ENCODE measurements at regions not wholly inside any gene's neighbourhood (a gene's known extent, or its start where the extent isn't known, plus 50 kb on each side); places are given as distances from the start of the nearest gene placed in this dataset.
A peak's percentile ranks its signal among the peaks of the same experiment; 100 is the strongest.

DNA sequence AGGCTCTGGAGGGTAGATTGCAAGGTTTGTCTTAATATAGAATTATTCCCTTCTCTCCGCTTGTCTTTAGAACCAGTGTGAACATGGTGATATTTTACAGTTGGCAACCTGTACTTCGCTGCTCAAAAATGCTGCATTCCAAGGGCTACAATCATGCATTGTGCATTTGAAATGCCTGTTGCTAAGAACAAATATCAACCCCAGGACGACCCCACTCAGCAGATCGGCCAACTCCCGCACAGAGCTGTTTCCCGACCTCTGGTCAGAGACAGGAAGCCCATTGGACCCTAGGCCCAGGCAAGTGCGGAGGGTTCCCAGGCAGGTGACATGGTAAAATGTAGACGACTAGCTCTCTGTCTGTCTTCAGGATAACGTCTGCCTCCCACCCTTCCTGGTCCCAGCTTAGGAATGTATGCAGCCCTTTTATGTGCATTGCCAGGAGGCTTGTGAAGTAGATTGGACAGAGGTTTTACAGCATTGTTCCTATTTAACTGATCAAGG is 263.5 kb downstream of the FOXO1 start:
- H3K4me3 ChIP-seq, result peak overlapping the region in 1 of 10 donors; percentile 16
- ATAC-seq (peak in 7 of 8 donors; percentile 10 to 37 (median 19)), DNase-seq (no peak)
- no peaks in the 10 kb centered on the region for H3K9me3 ChIP-seq
- H3K27me3 ChIP-seq, result no peaks in the 10 kb centered on the region
- intact Hi-C loops (cut with DNase I), result loop anchor here in 7 of 10 donors (5.0 to 10.0 kb wide), 6 partner anchors 86 to 338 kb away; partner anchors contain the start of gene FOXO1 (in 5 of the 7)
- peak overlapping the region; percentile 2 to 78 (median 40) for H3K27ac ChIP-seq
- no peaks in the 10 kb centered on the region for H3K36me3 ChIP-seq
- TF ChIP-seq, protein P1, sequence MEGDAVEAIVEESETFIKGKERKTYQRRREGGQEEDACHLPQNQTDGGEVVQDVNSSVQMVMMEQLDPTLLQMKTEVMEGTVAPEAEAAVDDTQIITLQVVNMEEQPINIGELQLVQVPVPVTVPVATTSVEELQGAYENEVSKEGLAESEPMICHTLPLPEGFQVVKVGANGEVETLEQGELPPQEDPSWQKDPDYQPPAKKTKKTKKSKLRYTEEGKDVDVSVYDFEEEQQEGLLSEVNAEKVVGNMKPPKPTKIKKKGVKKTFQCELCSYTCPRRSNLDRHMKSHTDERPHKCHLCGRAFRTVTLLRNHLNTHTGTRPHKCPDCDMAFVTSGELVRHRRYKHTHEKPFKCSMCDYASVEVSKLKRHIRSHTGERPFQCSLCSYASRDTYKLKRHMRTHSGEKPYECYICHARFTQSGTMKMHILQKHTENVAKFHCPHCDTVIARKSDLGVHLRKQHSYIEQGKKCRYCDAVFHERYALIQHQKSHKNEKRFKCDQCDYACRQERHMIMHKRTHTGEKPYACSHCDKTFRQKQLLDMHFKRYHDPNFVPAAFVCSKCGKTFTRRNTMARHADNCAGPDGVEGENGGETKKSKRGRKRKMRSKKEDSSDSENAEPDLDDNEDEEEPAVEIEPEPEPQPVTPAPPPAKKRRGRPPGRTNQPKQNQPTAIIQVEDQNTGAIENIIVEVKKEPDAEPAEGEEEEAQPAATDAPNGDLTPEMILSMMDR (IDR thresholded peaks at IDR 0.05), result no peak
- 44 to 59% methylated on average over 9 of the region's 9 CpGs for WGBS, 2 donors
- peaks cover 2 to 44% (median 34%) of the 10 kb centered on the region in 9 donors for H3K4me1 ChIP-seq

GRCh38 chr13:40403509-40404241 is 262.8 kb downstream of the FOXO1 start:
- ATAC-seq, result peak in 5 of 8 donors; percentile 15 to 66 (median 17)

DNA sequence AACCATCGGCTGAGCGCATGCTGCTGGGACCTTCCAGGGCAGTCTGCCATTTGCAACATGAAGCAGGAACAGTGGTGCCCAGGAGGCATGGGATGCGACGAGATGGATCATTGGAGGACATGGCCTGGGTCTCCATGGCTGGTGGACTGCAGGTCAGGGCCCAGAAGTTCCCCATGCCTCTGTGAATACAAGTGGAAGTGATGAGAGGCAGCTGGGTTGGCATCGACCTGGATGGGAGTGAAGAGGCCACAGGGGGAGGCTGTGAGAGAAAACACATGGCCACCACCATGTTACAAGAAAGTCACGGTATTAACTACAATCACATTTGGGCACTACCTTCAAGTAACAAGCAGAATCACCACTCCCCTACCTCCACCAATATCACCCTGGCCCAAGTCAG is 262.0 kb downstream of the FOXO1 start:
- no peaks in the 10 kb centered on the region for H3K27me3 ChIP-seq
- peaks cover 2 to 45% (median 34%) of the 10 kb centered on the region in 9 donors for H3K4me1 ChIP-seq
- TF ChIP-seq, protein P1 (IDR thresholded peaks at IDR 0.05), result no peak
- H3K36me3 ChIP-seq, result no peaks in the 10 kb centered on the region
- H3K9me3 ChIP-seq, result no peaks in the 10 kb centered on the region
- H3K4me3 ChIP-seq, result no peak overlapping the region
- no peak overlapping the region for H3K27ac ChIP-seq
- DNase-seq (no peak), ATAC-seq (no peak)
- intact Hi-C loops (cut with DNase I), result loop anchor here in 7 of 10 donors (5.0 to 10.0 kb wide), 6 partner anchors 87 to 340 kb away; partner anchors contain the start of gene FOXO1 (in 5 of the 7)
- 84 to 93% methylated on average over 6 of the region's 6 CpGs for WGBS, 2 donors

More at GRCh38 chr13:40403509-40404241, 262.8 kb downstream of the FOXO1 start:
- peaks cover 2 to 44% (median 34%) of the 10 kb centered on the region in 9 donors for H3K4me1 ChIP-seq
- H3K4me3 ChIP-seq, result no peak overlapping the region
- DNase-seq, result peak in 1 of 2 donors; percentile 16
- intact Hi-C loops (cut with DNase I), result loop anchor here in 7 of 10 donors (5.0 to 10.0 kb wide), 6 partner anchors 86 to 339 kb away; partner anchors contain the start of gene FOXO1 (in 5 of the 7)
- TF ChIP-seq, protein P1 (IDR thresholded peaks at IDR 0.05), result no peak
- no peaks in the 10 kb centered on the region for H3K9me3 ChIP-seq
- H3K36me3 ChIP-seq, result no peaks in the 10 kb centered on the region
- H3K27me3 ChIP-seq, result no peaks in the 10 kb centered on the region
- 51 to 69% methylated on average over 17 of the region's 17 CpGs for WGBS, 2 donors
- H3K27ac ChIP-seq, result peak overlapping the region in 8 of 10 donors; percentile 21 to 78 (median 48)

DNA sequence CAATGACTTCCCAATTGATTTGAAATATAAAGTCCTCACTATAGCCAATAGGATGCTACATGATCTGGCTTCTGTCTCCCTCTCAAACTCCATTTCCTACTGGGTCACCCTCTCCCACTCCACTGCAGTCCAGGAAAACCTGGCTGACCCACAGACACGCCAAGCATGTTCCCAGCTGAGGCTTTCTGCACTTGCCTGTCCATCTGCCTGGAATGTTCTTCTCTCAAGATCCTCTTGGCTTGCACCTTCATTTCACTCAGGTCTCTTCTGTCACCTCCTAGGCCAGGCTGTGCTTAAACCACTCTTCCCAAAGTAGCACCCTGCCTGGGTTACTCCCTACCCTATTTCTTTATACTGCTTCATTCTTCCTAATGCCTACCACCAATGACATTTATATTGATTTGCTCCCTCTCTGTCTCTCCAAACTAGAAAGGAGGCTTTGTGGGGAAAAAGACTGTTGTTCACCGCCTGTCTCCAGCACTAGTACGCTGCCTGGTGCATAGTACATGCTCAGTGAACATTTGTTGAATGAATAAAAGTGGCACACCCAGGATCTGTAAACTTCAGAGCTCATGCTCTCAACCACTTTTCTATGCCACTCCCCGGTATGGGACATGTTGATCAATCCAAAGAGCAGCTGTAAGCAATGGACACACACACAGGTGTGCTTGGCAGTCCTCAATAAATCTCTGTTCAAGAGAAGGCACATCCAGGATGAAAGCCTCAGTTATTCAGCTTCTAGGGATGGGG is 261.3 kb downstream of the FOXO1 start:
- H3K36me3 ChIP-seq, result no peaks in the 10 kb centered on the region
- H3K4me3 ChIP-seq, result no peak overlapping the region
- ATAC-seq, result no peak
- DNase-seq, result no peak
- no peaks in the 10 kb centered on the region for H3K9me3 ChIP-seq
- 92 to 94% methylated on average over 4 of the region's 4 CpGs for WGBS, 2 donors
- intact Hi-C loops (cut with DNase I), result loop anchor here in 7 of 10 donors (5.0 to 10.0 kb wide), 7 partner anchors 37 to 340 kb away; partner anchors contain the start of gene FOXO1 (in 5 of the 7)
- TF ChIP-seq, protein P1 (IDR thresholded peaks at IDR 0.05), result no peak
- no peak overlapping the region for H3K27ac ChIP-seq
- no peaks in the 10 kb centered on the region for H3K27me3 ChIP-seq
- H3K4me1 ChIP-seq, result peaks cover 2 to 52% (median 34%) of the 10 kb centered on the region in 9 donors

Data from heart right ventricle (tissue), 16 donors.